ENCODE measurements at regions not wholly inside any gene's neighbourhood (a gene's known extent, or its start where the extent isn't known, plus 50 kb on each side); places are given as distances from the start of the nearest gene placed in this dataset.
"Not testable (repeated sequence)": the region's sequence is repeated elsewhere in the genome, so short reads cannot be mapped to it uniquely, and the experiment has no call there.

GRCh38 chr20:26181364-26181763, 484.7 kb upstream of the ZNF337 start:
- POLR2A ChIA-PET; BruUV-seq (replicated peaks); H3K4me2 ChIP-seq (ENCODE audit: low read length); H3K27ac ChIP-seq (ENCODE audit: low read depth, low read length, poor library complexity, severe bottlenecking); H3K4me1 ChIP-seq (ENCODE audit: insufficient read depth, low read length, poor library complexity, severe bottlenecking); H2AFZ ChIP-seq (ENCODE audit: low read length); H3K36me3 ChIP-seq (ENCODE audit: insufficient read depth, low read length); H3K4me3 ChIP-seq (ENCODE audit: low read depth, low read length, poor library complexity, severe bottlenecking); CTCF ChIA-PET (ENCODE audit: unreplicated experiment); intact Hi-C loops (cut with micrococcal nuclease; ENCODE audit: unreplicated experiment); H3K79me2 ChIP-seq (ENCODE audit: insufficient read depth, low read depth, low read length); H3K9me2 ChIP-seq (ENCODE audit: insufficient read depth, low read length); H3K9me3 ChIP-seq (ENCODE audit: low read length); H4K20me1 ChIP-seq (ENCODE audit: insufficient read depth, low read length); DNase-seq (ENCODE audit: low spot score): not testable (repeated sequence)

- BruUV-seq (replicated peaks); POLR2A ChIA-PET: not testable (repeated sequence)
Measured at GRCh38 chr20:26171875-26172274, 475.2 kb upstream of the ZNF337 start.

GRCh38 chr20:26169506-26169905, 472.9 kb upstream of the ZNF337 start:
- H3K79me2 ChIP-seq (ENCODE audit: insufficient read depth, low read depth, low read length) = no peaks in the 10 kb centered on the region

More at GRCh38 chr20:26171875-26172274, 475.2 kb upstream of the ZNF337 start:
- H3K79me2 ChIP-seq (ENCODE audit: insufficient read depth, low read depth, low read length); CTCF ChIA-PET (ENCODE audit: unreplicated experiment); DNase-seq (ENCODE audit: low spot score); H3K9me3 ChIP-seq (ENCODE audit: low read length); H3K4me1 ChIP-seq (ENCODE audit: insufficient read depth, low read length, poor library complexity, severe bottlenecking); H2AFZ ChIP-seq (ENCODE audit: low read length); H3K36me3 ChIP-seq (ENCODE audit: insufficient read depth, low read length); H3K4me3 ChIP-seq (ENCODE audit: low read depth, low read length, poor library complexity, severe bottlenecking); H3K4me2 ChIP-seq (ENCODE audit: low read length); H3K9me2 ChIP-seq (ENCODE audit: insufficient read depth, low read length); H4K20me1 ChIP-seq (ENCODE audit: insufficient read depth, low read length); H3K27ac ChIP-seq (ENCODE audit: low read depth, low read length, poor library complexity, severe bottlenecking); intact Hi-C loops (cut with micrococcal nuclease; ENCODE audit: unreplicated experiment): not testable (repeated sequence)

More at GRCh38 chr20:26169506-26169905, 472.9 kb upstream of the ZNF337 start:
- ChIA-PET POLR2A (interaction anchor here (0.7 kb wide), 1 partner anchor 16 kb away, joined by 3 read pairs; no protein-coding TSS in a partner anchor), CTCF (ENCODE audit: unreplicated experiment) (no interaction called here)
- intact Hi-C loops (cut with micrococcal nuclease; ENCODE audit: unreplicated experiment) = no loop called here
- H3K27ac ChIP-seq (ENCODE audit: low read depth, low read length, poor library complexity, severe bottlenecking) = no peak overlapping the region
- TF ChIP-seq EZH2phosphoT487 (IDR thresholded peaks at IDR 0.05; ENCODE audit: borderline replicate concordance, low read depth, low read length) (no peak), CTCF (conservative IDR thresholded peaks at IDR 0.05; ENCODE audit: low read length) (no peak)
- H4K20me1 ChIP-seq (ENCODE audit: insufficient read depth, low read length) = no peaks in the 10 kb centered on the region
- no peak for DNase-seq (ENCODE audit: low spot score)
- no peak overlapping the region for H2AFZ ChIP-seq (ENCODE audit: low read length)
- H3K9me2 ChIP-seq (ENCODE audit: insufficient read depth, low read length) = no peaks in the 10 kb centered on the region
- no peak overlapping the region for H3K4me2 ChIP-seq (ENCODE audit: low read length)
- no peak overlapping the region for H3K4me3 ChIP-seq (ENCODE audit: low read depth, low read length, poor library complexity, severe bottlenecking)
- no peaks in the 10 kb centered on the region for H3K36me3 ChIP-seq (ENCODE audit: insufficient read depth, low read length)
- H3K9me3 ChIP-seq (ENCODE audit: low read length) = no peaks in the 10 kb centered on the region
- no TSS peak for BruUV-seq (replicated peaks)
- H3K4me1 ChIP-seq (ENCODE audit: insufficient read depth, low read length, poor library complexity, severe bottlenecking) = no peaks in the 10 kb centered on the region
